GM12892 (cell line): ENCODE measurements at regions not wholly inside any gene's neighbourhood (a gene's known extent, or its start where the extent isn't known, plus 50 kb on each side); places are given as distances from the start of the nearest gene placed in this dataset.

Experiments
- DNase-seq: peaks from one replicate; pipeline ENCODE4 v3.0.0; 2011; ENCODE audit not compliant: insufficient read length
- FAIRE-seq: peaks from 2 replicates; lab custom pipeline; 2011; peaks lifted over from hg19 to GRCh38; lab: Jason Lieb, UNC
- POLR2A ChIP-seq: IDR thresholded peaks from 2 replicates; pipeline ENCODE4 v1.6.1; 2011; ENCODE audit warnings: low read depth, low read length, control low read depth
- POLR2AphosphoS5 ChIP-seq: IDR thresholded peaks from 2 replicates; pipeline ENCODE4 v1.6.1; 2011; ENCODE audit warnings: low read depth, low read length, control low read depth
- TAF1 ChIP-seq: IDR thresholded peaks from 2 replicates; pipeline ENCODE4 v1.6.1; 2011; ENCODE audit warnings: low read depth, mild to moderate bottlenecking, control low read depth, low read length, borderline replicate concordance

- DNase-seq, result no peak
- no peak for FAIRE-seq
- no peak for TF ChIP-seq POLR2A
- no peak for TF ChIP-seq POLR2AphosphoS5
- TF ChIP-seq TAF1, result no peak
These were observed 75.2 kb downstream of the RHCG start for GRCh38 chr15:89421219-89421618.

GRCh38 chr15:89419370-89419984, 76.9 kb downstream of the RHCG start:
- FAIRE-seq, result no peak
- TF ChIP-seq TAF1 (no peak), POLR2A (no peak), POLR2AphosphoS5 (no peak)
- no peak for DNase-seq

GRCh38 chr15:89417206-89417725, 79.1 kb downstream of the RHCG start:
- FAIRE-seq, result no peak
- DNase-seq, result no peak
- TF ChIP-seq POLR2A (no peak), POLR2AphosphoS5 (no peak), TAF1 (no peak)

GRCh38 chr15:89416339-89417183, 79.8 kb downstream of the RHCG start:
- FAIRE-seq (peak; percentile 92), DNase-seq (peak; percentile 84)
- TF ChIP-seq TAF1 (no peak), POLR2AphosphoS5 (no peak), POLR2A (no peak)

GRCh38 chr15:89414571-89414970, 79.9 kb upstream of the POLG start:
- no peak for TF ChIP-seq POLR2A
- no peak for TF ChIP-seq POLR2AphosphoS5
- TF ChIP-seq TAF1, result no peak
- FAIRE-seq, result no peak
- no peak for DNase-seq

GRCh38 chr15:89413877-89414276, 79.3 kb upstream of the POLG start:
- FAIRE-seq (no peak), DNase-seq (no peak)
- TF ChIP-seq TAF1 (no peak), POLR2AphosphoS5 (no peak), POLR2A (no peak)

- TF ChIP-seq POLR2AphosphoS5 (no peak), TAF1 (no peak), POLR2A (no peak)
- no peak for DNase-seq
- FAIRE-seq, result no peak
These were observed 78.3 kb upstream of the POLG start for GRCh38 chr15:89412905-89413411.

- FAIRE-seq (no peak), DNase-seq (no peak)
- TF ChIP-seq TAF1, result no peak
- TF ChIP-seq POLR2AphosphoS5, result no peak
- TF ChIP-seq POLR2A, result no peak
These were observed 75.4 kb upstream of the POLG start for GRCh38 chr15:89410039-89410435.

- no peak for FAIRE-seq
- no peak for DNase-seq
- TF ChIP-seq POLR2AphosphoS5, result no peak
- no peak for TF ChIP-seq TAF1
- no peak for TF ChIP-seq POLR2A
These were observed 74.8 kb upstream of the POLG start for GRCh38 chr15:89409184-89410038.

GRCh38 chr15:89408372-89409183, 74.0 kb upstream of the POLG start:
- TF ChIP-seq TAF1 (no peak), POLR2A (no peak), POLR2AphosphoS5 (no peak)
- DNase-seq, result no peak
- no peak for FAIRE-seq
